Esophagus squamous epithelium (tissue), 4 donors: ENCODE measurements at regions not wholly inside any gene's neighbourhood (a gene's known extent, or its start where the extent isn't known, plus 50 kb on each side); places are given as distances from the start of the nearest gene placed in this dataset.

Experiments
- CTCF ChIP-seq, 6 experiments: fragments of 450-650 bp in 4 of 6; fragments of 200-600 bp in 2 of 6; sonication (generic) in 2 of 6; IDR thresholded peaks; one replicate each; pipeline ENCODE4 v1.5.1; 2016 to 2019; ENCODE audit warnings: antibody characterized with exemption in 6 of 6, mild to moderate bottlenecking in 4 of 6, moderate library complexity in 4 of 6
- POLR2A ChIP-seq, 4 donors: fragments of 450-650 bp; IDR thresholded peaks; one replicate each; pipeline ENCODE4 v1.6.1; 2017; ENCODE audit warnings: antibody characterized with exemption in 4 of 4, mild to moderate bottlenecking in 4 of 4, moderate library complexity in 3 of 4

GRCh38 chr15:70477750-70478250 lies 285.6 kb downstream of the UACA start:
- TF ChIP-seq CTCF (IDR thresholded peaks at IDR 0.05) (no peak), POLR2A (IDR thresholded peaks at IDR 0.05) (no peak)
